Mucosa of descending colon (tissue), 3 donors: ENCODE measurements at regions not wholly inside any gene's neighbourhood (a gene's known extent, or its start where the extent isn't known, plus 50 kb on each side); places are given as distances from the start of the nearest gene placed in this dataset.

Experiments used
- ATAC-seq: fragments of 200-7000 bp; cut with Tn5 transposase; one replicate; pipeline ENCODE4 v1.9.1; 2020; ENCODE audit warnings: mild to moderate bottlenecking, moderate library complexity
- DNase-seq, 3 donors: peaks; one replicate each; pipeline ENCODE4 v3.0.0-alpha.2; 2020
- H3K36me3 ChIP-seq: fragments of 200-600 bp; one replicate; pipeline ENCODE4 v1.8.0; 2021; ENCODE audit warnings: low read depth, mild to moderate bottlenecking
- H3K4me1 ChIP-seq: fragments of 200-600 bp; one replicate; pipeline ENCODE4 v1.8.0; 2021; ENCODE audit warnings: low read depth, mild to moderate bottlenecking
- H3K4me3 ChIP-seq: fragments of 200-600 bp; one replicate; pipeline ENCODE4 v1.8.0; 2021; ENCODE audit warnings: mild to moderate bottlenecking
- H3K9me3 ChIP-seq: fragments of 200-600 bp; one replicate; pipeline ENCODE4 v1.8.0; 2021; ENCODE audit warnings: mild to moderate bottlenecking
- intact Hi-C, 2 donors: fragments of 100-400 bp; cut with DNase I in 1 of 2; cut with micrococcal nuclease in 1 of 2; formaldehyde crosslinking; loops; one replicate each; pipeline versions ENCODE4 v1.11.0 to v1.11.1; 2022; cut with DNase I, micrococcal nuclease
- TF ChIP-seq, protein P1 (sequence below): fragments of 200-600 bp; IDR thresholded peaks from one replicate; pipeline ENCODE4 v1.8.0; 2022; ENCODE audit warnings: antibody characterized with exemption, mild to moderate bottlenecking
- donor health status: DM: no; HTN: no; CAD: no; lungs with moderate emphysema.
- donor health status: DM: no; HTN: no; CAD: no.
- donor health status: DM: no; HTN: yes; CAD: no.

DNA sequence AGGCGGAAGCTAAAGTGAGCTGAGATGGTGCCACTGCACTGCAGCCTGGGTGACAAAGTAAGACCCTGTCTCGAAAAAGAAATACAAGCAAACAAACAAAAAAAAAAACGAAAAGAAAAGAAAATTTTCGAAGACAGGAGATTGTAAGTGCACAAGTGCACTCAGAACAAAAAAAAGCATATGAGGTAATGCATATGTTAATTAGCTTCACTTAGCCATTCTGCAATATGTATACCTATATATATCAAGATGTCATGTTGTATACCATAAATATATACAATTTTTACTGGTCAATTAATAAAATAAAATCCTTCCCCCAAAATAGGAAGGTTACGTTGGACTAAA is 127.5 kb downstream of the RIN2 start:
- Histone ChIP-seq H3K36me3 (no peaks in the 10 kb centered on the region), H3K4me1 (peaks cover 32% of the 10 kb centered on the region), H3K9me3 (no peaks in the 10 kb centered on the region), H3K4me3 (no peak overlapping the region)
- no peak for ATAC-seq
- DNase-seq: no peak
- TF ChIP-seq, protein P1, sequence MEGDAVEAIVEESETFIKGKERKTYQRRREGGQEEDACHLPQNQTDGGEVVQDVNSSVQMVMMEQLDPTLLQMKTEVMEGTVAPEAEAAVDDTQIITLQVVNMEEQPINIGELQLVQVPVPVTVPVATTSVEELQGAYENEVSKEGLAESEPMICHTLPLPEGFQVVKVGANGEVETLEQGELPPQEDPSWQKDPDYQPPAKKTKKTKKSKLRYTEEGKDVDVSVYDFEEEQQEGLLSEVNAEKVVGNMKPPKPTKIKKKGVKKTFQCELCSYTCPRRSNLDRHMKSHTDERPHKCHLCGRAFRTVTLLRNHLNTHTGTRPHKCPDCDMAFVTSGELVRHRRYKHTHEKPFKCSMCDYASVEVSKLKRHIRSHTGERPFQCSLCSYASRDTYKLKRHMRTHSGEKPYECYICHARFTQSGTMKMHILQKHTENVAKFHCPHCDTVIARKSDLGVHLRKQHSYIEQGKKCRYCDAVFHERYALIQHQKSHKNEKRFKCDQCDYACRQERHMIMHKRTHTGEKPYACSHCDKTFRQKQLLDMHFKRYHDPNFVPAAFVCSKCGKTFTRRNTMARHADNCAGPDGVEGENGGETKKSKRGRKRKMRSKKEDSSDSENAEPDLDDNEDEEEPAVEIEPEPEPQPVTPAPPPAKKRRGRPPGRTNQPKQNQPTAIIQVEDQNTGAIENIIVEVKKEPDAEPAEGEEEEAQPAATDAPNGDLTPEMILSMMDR: no peak
- intact Hi-C loops: loop anchor here in 1 of 2 donors (10.0 kb wide), 1 partner anchor 101 kb away; no protein-coding TSS in a partner anchor

DNA sequence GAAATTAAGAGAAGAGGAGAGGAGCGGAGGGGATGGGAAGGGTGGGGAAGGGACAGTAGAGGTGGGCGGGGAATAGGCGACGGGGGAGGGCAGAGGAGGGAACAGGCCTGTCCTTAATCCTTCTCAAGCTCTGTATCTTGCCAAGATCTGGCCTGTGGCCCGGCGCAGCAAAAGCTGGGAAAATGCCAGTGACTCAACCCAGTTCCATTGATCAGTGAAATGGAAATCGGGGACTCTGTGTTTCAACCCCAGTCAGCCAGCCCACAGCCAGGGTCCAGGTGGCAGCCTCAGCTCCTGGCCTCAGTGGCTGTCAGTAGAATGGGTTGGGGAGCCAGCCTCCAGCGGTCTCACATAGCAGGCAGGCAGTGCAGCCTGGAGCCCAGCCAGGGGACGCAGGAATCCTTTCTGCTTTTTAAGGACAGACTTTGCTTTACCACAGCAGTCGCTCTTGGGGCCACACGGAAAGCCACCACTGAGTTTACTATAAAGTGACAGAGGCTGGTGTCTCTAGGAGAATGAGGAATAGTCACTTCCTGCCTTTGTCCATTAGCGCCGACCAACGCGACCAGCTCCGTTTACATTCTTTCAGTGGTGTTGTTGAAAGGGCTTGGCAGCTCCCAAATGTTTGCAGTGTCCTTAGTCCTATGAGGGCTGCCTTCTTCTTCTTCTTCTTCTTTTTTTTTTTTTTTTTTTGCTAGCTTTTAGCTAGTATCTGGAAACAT is 128.0 kb downstream of the RIN2 start:
- intact Hi-C loops: loop anchor here in 1 of 2 donors (10.0 kb wide), 1 partner anchor 101 kb away; no protein-coding TSS in a partner anchor
- DNase-seq (peak; percentile 80 to 85 (median 80)), ATAC-seq (peak; percentile 45)
- H3K4me3 ChIP-seq: peak overlapping the region; percentile 7
- no peaks in the 10 kb centered on the region for H3K36me3 ChIP-seq
- H3K4me1 ChIP-seq: peaks cover 32% of the 10 kb centered on the region
- no peaks in the 10 kb centered on the region for H3K9me3 ChIP-seq
- TF ChIP-seq, protein P1: no peak

DNA sequence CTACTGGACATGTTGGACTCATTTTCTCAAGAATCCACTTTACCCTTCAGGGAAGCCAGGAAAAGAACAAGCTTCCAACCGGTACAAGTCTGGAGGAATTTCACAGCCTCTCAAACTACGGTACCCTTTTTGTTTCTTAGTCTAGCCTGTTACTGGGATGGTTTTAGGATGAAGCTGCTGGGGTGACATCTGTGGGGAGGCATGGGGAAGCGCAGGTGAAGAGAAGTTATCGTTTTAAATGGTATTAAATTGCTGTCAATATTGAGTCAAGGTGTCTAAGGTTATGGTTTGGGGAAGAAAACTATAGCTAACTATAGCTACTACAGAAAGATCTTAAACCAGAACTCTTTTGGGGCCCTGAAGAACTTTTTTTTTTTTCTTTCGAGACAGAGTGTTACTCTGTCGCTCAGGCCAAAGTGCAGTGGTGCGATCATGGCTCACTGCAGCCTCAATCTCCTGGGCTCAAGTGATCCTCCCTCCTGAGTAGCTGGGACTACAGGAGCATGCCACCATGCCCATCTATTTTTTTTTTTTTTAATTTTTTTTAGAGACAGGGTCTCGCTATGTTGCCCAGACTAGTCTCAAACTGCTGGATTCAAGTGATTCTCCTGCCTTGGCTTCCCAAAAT is 128.7 kb downstream of the RIN2 start:
- TF ChIP-seq, protein P1: no peak
- Histone ChIP-seq H3K36me3 (no peaks in the 10 kb centered on the region), H3K4me3 (peak overlapping the region; percentile 7), H3K4me1 (peaks cover 36% of the 10 kb centered on the region), H3K9me3 (no peaks in the 10 kb centered on the region)
- intact Hi-C loops: loop anchor here in 1 of 2 donors (10.0 kb wide), 1 partner anchor 102 kb away; no protein-coding TSS in a partner anchor
- DNase-seq (peak in 1 of 3 donors; percentile 45), ATAC-seq (no peak)

DNA sequence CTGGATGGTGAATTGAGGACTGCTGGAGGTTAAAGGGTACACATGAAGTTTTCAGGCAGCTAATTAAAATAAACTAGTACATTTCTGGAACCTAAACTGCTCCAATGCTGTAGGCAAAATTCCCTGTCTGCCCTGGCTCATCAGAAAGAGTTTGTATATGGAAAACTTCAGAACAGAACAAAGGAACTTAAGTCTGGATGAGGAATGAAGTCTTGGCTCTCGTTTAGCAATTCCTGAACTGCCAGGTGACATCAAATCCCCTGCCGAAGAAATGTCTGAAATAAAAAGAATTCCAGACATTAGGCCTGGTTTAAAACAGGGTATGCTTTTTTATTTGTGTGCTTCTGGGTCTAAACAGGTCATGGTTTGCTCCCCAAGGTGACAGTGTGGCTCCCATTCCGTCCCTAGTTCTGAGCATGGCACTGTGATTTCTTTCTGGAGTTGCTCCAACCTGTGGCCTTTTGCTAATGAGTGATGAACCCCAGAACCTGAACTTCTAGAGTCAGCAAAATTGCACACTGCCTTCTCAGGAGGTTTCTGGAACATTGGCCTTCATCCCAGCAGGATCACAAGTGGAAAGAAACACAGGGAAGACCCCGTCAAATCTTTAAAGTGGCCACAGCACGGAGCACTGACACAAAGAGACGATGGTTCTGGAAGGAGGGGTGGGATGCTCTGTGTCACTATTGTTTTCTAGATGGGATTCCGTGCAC is 129.4 kb upstream of the NAA20 start:
- intact Hi-C loops: loop anchor here in 1 of 2 donors (10.0 kb wide), 1 partner anchor 103 kb away; no protein-coding TSS in a partner anchor
- Histone ChIP-seq H3K36me3 (no peaks in the 10 kb centered on the region), H3K9me3 (no peaks in the 10 kb centered on the region), H3K4me1 (peaks cover 42% of the 10 kb centered on the region), H3K4me3 (no peak overlapping the region)
- DNase-seq: peak in 1 of 3 donors; percentile 35
- no peak for ATAC-seq
- TF ChIP-seq, protein P1: no peak

DNA sequence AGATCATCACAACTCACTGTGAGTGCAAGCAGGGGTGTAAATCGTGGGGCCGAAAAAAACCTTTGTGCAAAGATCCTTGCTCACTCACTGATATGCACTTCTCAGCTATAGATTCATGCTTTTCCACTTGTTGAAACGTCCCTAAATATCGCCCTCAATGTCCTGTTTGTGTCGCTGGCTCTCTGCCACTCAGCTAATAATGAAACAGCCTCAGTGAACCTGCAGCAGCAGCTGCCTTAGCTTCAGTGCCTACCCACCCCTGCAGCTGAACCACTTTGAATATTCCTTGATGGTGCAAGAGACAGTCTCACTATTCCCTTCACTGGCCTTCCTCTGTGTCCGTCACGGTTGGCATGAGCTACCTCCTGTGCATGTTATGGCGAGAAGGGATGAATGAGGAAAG is 128.9 kb upstream of the NAA20 start:
- Histone ChIP-seq H3K4me3 (no peak overlapping the region), H3K4me1 (peaks cover 42% of the 10 kb centered on the region), H3K9me3 (no peaks in the 10 kb centered on the region), H3K36me3 (no peaks in the 10 kb centered on the region)
- ATAC-seq (peak; percentile 9), DNase-seq (peak in 1 of 3 donors; percentile 55)
- TF ChIP-seq, protein P1: no peak
- intact Hi-C loops: loop anchor here in 1 of 2 donors (10.0 kb wide), 1 partner anchor 103 kb away; no protein-coding TSS in a partner anchor
